Keratinocyte (primary cell): ENCODE measurements at regions not wholly inside any gene's neighbourhood (a gene's known extent, or its start where the extent isn't known, plus 50 kb on each side); places are given as distances from the start of the nearest gene placed in this dataset.

Experiments used
- CTCF ChIP-seq, 3 experiments: IDR thresholded peaks in 1 of 3; conservative IDR thresholded peaks in 1 of 3; optimal IDR thresholded peaks in 1 of 3; 2 replicates in 2 of 3; 3 replicates in 1 of 3; pipeline versions ENCODE3 to v1.5.1; 2011; ENCODE audit warnings: low read length in 3 of 3, mild to moderate bottlenecking in 3 of 3, moderate library complexity in 2 of 3, control low read depth in 1 of 3, inconsistent platforms in 1 of 3; ENCODE audit not compliant: insufficient read depth in 2 of 3; ENCODE audit errors: extremely low read depth in 1 of 3
- EZH2 ChIP-seq: IDR thresholded peaks from one replicate; pipeline ENCODE4 v1.6.1; 2012; ENCODE audit warnings: inconsistent platforms, mild to moderate bottlenecking, low read length, moderate library complexity

GRCh38 chr15:27701956-27702355 is 397.2 kb downstream of the OCA2 start:
- no peak for TF ChIP-seq CTCF (optimal IDR thresholded peaks at IDR 0.05 in 1 of 3, IDR thresholded peaks at IDR 0.05 in 1 of 3, conservative IDR thresholded peaks at IDR 0.05 in 1 of 3; ENCODE audit: extremely low read depth in 1 of 3, insufficient read depth in 2 of 3, low read length in 3 of 3)
- TF ChIP-seq EZH2: no peak
